ENCODE measurements at regions not wholly inside any gene's neighbourhood (a gene's known extent, or its start where the extent isn't known, plus 50 kb on each side); places are given as distances from the start of the nearest gene placed in this dataset.
"Not testable (repeated sequence)": the region's sequence is repeated elsewhere in the genome, so short reads cannot be mapped to it uniquely, and the experiment has no call there.

- no peak for DNase-seq
Measured at GRCh38 chr2:210963386-210963785, 407.0 kb downstream of the CPS1 start.

DNA sequence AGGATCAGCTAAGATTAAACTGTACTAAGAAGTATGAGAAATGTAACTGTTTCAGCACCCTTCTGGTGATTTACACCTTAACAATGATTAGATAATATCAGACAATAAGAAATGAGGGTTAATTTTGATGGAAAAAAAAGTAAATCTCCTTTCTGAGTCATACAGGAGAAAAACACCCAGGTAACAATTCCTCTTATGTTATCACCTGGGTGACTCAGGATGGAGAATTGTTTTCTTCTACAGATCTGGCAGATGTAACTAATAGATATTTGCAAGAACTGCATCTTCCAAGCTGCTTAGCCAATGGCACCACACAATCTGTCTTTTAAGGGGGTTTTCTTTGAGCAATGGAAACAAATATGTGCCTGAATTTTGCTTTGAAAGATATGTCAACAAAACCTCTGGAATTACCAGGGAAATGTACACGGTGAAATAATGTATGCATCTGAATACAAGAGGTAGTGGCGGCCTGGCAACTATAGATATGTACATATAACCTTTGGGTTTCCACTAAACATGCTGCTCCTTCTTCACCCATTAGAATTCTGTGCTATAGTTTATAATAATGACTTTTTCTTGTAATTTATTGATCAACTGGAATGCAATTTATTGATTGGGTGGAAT, 407.9 kb downstream of the CPS1 start:
- no peak for DNase-seq

GRCh38 chr2:210965472-210965871, 409.1 kb downstream of the CPS1 start:
- no peak for DNase-seq

GRCh38 chr2:210966330-210966729, 409.9 kb downstream of the CPS1 start:
- DNase-seq: no peak

DNA sequence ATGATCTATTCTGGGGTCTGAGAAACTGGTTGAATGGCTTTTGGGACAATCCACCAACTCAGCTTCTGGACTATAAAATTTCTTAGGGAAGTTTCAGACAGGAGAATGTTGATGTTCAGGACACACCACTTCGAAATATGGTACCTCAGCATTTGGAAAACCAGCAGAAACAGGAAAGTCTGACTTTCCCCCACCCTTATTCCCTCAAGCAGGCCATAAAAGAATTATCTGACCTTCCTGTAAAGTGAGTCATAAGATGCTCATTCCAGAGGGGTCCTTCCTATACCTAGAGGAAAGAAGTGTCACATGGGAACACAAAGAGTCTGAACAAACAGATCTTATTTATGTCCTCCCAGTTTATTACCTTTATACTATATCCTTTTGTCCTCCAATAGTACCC, 415.0 kb downstream of the CPS1 start:
- DNase-seq: no peak

- DNase-seq: not testable (repeated sequence)
Measured at GRCh38 chr2:210986806-210987205, 430.4 kb downstream of the CPS1 start.

GRCh38 chr2:210991107-210991506, 434.7 kb downstream of the CPS1 start:
- no peak for DNase-seq

DNA sequence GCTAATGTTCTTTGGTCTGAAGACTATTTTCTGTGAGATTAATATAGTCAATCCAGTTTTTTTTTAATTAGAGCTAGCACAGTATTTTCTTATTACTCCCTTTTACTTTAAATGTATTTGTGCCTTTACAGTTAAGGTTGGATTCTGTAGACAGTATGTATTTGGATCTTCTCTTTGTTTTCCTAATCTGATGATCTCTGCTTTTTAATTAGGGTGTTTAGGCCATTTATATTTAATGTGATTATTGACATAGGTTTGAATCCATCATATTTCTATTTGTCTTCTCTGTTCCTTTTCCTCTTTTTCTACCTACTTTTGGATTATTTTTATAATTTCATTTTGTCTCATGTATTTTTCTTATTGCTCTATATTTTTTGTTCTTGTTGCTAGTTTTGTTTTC, 437.7 kb downstream of the CPS1 start:
- no peak for DNase-seq

- no peak for DNase-seq
Measured at GRCh38 chr2:210997373-210997772, 441.0 kb downstream of the CPS1 start.

- DNase-seq: no peak
Measured at GRCh38 chr2:210998334-210998733, 441.9 kb downstream of the CPS1 start.

DNA sequence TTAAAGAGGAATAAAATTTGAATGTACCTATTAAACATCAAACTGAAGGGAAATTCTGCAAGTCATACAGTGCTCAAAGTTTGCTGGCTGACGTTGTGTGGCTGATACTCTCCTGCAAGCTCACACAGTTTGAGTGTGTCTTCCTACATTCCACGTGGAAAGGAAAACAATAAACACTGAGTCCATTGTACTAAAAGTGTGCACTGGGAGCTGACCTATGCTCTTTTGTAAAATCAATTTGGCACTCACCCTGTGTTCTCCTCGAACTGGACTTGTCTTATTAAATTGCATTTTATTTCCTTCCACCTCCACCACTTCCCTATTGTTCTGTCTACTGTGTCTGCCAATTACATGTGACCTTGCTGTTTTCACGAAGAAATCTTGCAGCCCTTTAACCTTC, 458.0 kb downstream of the CPS1 start:
- no peak for DNase-seq

- DNase-seq: no peak
Measured at GRCh38 chr2:211014906-211015305, 458.5 kb downstream of the CPS1 start.

DNA sequence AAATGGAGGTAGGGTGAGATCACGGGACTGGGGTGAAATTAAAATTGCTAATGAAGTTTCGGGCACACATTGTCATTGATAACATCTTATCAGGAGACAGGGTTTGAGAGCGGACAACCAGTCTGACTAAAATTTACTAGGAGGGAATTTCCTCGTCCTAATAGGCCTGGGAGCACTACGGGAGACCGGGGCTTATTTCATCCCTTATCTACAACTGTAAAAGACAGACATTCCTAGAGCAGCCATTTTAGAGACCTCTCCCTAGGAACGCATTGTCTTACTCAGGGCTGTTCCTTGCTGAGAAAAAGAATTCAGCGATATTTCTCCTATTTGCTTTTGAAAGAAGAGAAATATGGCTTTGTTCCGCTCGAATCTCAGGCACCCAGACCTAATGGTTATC, 468.7 kb downstream of the CPS1 start:
- not testable (repeated sequence) for DNase-seq

GRCh38 chr2:211026109-211026508, 469.7 kb downstream of the CPS1 start:
- no peak for DNase-seq

- DNase-seq: no peak
Measured at GRCh38 chr2:211027976-211028375, 471.6 kb downstream of the CPS1 start.

DNA sequence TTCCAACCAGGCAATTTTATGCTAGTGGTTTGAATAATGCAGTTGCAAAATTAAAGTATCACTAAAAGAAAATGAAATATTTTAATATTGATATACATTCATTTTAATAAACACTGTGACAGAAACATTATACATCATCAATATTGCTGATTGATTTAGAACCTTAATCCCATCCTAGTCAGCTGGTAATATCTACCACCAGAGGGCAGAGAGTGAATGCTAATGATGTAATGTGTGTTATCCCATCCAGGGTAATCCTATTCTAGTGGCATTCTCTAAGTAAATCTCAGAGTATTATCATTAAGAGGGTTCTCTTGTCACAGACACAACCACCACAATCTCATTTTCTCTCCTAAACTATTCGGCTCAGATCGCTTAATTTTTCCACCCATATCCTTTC, 477.4 kb downstream of the CPS1 start:
- no peak for DNase-seq

DNA sequence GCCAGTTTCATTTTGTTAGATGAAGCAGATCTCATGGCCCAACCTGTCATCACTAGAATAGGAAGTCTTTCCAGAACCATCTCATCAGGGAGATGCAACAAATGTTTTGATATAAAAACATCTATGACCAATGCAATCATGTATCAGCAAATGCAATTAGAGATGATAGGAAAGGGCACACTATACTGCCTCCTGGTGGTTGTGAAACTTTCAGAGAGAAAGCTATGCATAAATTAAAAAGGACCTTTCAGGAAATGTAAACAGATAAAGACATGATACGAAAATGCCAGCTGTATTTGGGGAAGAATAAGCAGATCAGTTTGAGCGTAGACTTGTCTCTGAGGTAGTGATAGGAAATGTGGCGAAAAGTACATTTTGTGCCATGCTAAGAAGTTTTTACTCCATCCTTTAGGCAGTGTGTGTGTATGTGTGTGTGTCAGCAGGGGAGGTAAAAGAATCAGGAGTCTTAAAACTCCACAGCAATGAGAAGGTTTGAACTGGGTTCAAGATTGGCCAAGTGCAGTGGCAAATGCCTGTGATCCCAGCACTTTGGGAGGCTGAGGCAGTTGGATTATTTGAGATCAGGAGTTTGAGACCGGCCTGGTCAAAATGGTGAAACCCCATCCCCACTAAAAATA, 479.3 kb downstream of the CPS1 start:
- DNase-seq: no peak

GRCh38 chr2:211045025-211045424, 488.6 kb downstream of the CPS1 start:
- no peak for DNase-seq

- no peak for DNase-seq
Measured at GRCh38 chr2:211049321-211050018, 493.1 kb downstream of the CPS1 start.

DNA sequence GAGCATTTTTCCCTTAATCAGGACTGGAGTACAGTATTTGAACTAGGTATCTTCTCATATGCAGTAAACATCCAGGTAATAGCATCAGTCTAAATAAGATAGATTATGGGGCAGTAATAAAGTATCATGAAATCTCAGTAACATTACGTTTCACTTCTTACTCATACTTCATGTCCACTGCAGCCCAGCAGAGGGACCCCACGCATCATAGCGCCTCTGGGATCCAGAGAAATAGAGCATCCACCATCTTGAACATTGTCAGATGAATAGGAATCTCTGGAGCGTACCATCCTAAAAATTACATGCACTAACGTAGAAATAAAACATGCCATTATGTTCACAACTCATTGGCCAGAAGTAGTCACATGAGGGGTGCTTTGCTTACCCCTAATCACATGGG, 499.0 kb downstream of the CPS1 start:
- DNase-seq: no peak

- DNase-seq: no peak
Measured at GRCh38 chr2:211061612-211062296, 505.4 kb downstream of the CPS1 start.

- no peak for DNase-seq
Measured at GRCh38 chr2:211062297-211062612, 505.9 kb downstream of the CPS1 start.

DNA sequence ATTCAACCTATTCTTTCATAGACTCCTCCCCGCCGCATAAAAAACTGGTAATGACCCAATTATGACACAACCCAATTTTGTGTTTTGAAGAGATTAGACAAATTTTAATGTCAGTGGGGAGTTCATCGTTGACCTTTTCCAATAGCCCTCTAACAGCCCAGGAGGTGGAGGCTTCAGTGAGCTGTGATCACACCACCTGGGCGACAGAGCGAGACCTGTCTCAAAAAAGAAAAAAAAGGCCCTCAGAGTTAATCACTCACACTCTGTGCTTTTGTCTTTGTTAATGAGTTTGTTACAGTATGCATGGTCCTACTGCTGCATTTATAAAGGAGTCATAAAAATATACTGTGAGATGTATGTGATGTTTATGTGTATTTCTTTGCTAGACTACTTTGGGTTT, 510.6 kb downstream of the CPS1 start:
- DNase-seq: no peak
